ENCODE measurements at regions not wholly inside any gene's neighbourhood (a gene's known extent, or its start where the extent isn't known, plus 50 kb on each side); places are given as distances from the start of the nearest gene placed in this dataset.

DNA sequence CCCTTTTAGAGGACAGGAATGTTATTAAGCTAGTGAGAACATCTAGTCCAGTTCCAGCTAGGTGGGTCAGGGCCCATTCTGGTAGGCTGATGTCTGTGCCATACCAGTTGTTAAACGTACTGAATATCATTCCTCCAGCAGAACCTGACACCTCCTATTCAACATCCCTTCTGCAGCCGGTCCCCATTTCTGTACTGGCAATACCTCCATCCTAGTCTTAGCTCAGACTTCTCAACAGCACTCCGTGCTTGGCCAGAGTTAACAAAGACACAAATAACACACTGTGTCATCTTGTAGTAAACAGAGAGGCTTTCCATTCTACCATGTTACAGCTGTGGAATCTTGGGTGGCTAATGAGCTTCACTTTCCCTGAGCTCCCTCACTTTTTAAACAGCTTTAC is 94.3 kb upstream of the PDE3A start:
- Mint-ChIP-seq H3K27me3 (ENCODE audit: insufficient read depth, unreplicated experiment) (no peaks in the 10 kb centered on the region), H3K27ac (ENCODE audit: unreplicated experiment) (no peak overlapping the region), H3K36me3 (ENCODE audit: insufficient read depth, unreplicated experiment) (no peaks in the 10 kb centered on the region), H3K4me3 (ENCODE audit: unreplicated experiment) (no peak overlapping the region), H3K9me3 (ENCODE audit: unreplicated experiment) (no peaks in the 10 kb centered on the region), H3K4me1 (ENCODE audit: low read depth, unreplicated experiment) (no peaks in the 10 kb centered on the region)
- H3K4me3 ChIP-seq (ENCODE audit: low read depth, low read length) = no peak overlapping the region
- ChIA-PET POLR2A (no interaction called here), CTCF (no interaction called here)
- no peaks in the 10 kb centered on the region for H3K27me3 ChIP-seq (replicated peaks; ENCODE audit: control insufficient read depth, insufficient read depth, low read length)
- no peaks in the 10 kb centered on the region for H3K36me3 ChIP-seq (ENCODE audit: control insufficient read depth, insufficient read depth, low read length)
- no peak for DNase-seq
- TF ChIP-seq, protein P1, sequence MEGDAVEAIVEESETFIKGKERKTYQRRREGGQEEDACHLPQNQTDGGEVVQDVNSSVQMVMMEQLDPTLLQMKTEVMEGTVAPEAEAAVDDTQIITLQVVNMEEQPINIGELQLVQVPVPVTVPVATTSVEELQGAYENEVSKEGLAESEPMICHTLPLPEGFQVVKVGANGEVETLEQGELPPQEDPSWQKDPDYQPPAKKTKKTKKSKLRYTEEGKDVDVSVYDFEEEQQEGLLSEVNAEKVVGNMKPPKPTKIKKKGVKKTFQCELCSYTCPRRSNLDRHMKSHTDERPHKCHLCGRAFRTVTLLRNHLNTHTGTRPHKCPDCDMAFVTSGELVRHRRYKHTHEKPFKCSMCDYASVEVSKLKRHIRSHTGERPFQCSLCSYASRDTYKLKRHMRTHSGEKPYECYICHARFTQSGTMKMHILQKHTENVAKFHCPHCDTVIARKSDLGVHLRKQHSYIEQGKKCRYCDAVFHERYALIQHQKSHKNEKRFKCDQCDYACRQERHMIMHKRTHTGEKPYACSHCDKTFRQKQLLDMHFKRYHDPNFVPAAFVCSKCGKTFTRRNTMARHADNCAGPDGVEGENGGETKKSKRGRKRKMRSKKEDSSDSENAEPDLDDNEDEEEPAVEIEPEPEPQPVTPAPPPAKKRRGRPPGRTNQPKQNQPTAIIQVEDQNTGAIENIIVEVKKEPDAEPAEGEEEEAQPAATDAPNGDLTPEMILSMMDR (IDR thresholded peaks at IDR 0.05; ENCODE audit: insufficient read depth in 1 of 2, low read depth in 1 of 2, low read length in 1 of 2, severe bottlenecking in 1 of 2, unreplicated experiment in 1 of 2) = no peak
- intact Hi-C loops (cut with micrococcal nuclease; ENCODE audit: unreplicated experiment) = no loop called here
- H3K4me1 ChIP-seq = no peaks in the 10 kb centered on the region
- BruUV-seq (replicated peaks) = no TSS peak
- no peaks in the 10 kb centered on the region for H3K9me3 ChIP-seq

DNA sequence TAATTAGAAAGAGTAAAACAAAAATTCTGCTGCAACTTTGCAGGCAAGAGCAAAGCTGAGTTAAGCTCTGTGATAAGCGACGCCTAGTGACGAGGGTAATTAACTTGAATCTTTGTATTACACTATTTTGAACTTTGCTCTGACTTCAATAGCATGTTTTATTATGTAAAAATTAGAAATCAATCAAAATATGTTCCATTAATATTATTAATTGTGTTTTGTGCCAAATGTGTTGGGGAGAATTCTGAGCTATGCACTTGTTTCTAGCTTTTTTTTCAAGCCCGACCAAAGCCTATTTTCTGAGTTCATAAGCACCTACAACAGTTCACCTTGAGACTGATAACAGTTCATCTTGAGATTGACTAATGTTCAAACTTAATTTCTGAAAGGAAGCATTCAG is 90.1 kb upstream of the PDE3A start:
- H3K4me3 ChIP-seq (ENCODE audit: low read depth, low read length) = no peak overlapping the region
- H3K9me3 ChIP-seq = no peaks in the 10 kb centered on the region
- Mint-ChIP-seq H3K27me3 (ENCODE audit: insufficient read depth, unreplicated experiment) (no peaks in the 10 kb centered on the region), H3K4me3 (ENCODE audit: unreplicated experiment) (no peak overlapping the region), H3K36me3 (ENCODE audit: insufficient read depth, unreplicated experiment) (no peaks in the 10 kb centered on the region), H3K27ac (ENCODE audit: unreplicated experiment) (no peak overlapping the region), H3K4me1 (ENCODE audit: low read depth, unreplicated experiment) (no peaks in the 10 kb centered on the region), H3K9me3 (ENCODE audit: unreplicated experiment) (no peaks in the 10 kb centered on the region)
- H3K27me3 ChIP-seq (replicated peaks; ENCODE audit: control insufficient read depth, insufficient read depth, low read length) = no peaks in the 10 kb centered on the region
- BruUV-seq (replicated peaks) = no TSS peak
- TF ChIP-seq, protein P1 (IDR thresholded peaks at IDR 0.05; ENCODE audit: insufficient read depth in 1 of 2, low read depth in 1 of 2, low read length in 1 of 2, severe bottlenecking in 1 of 2, unreplicated experiment in 1 of 2) = no peak
- CTCF ChIA-PET = no interaction called here
- H3K4me1 ChIP-seq = no peaks in the 10 kb centered on the region
- DNase-seq = no peak
- H3K36me3 ChIP-seq (ENCODE audit: control insufficient read depth, insufficient read depth, low read length) = no peaks in the 10 kb centered on the region
- POLR2A ChIA-PET = no interaction called here
- intact Hi-C loops (cut with micrococcal nuclease; ENCODE audit: unreplicated experiment) = no loop called here

DNA sequence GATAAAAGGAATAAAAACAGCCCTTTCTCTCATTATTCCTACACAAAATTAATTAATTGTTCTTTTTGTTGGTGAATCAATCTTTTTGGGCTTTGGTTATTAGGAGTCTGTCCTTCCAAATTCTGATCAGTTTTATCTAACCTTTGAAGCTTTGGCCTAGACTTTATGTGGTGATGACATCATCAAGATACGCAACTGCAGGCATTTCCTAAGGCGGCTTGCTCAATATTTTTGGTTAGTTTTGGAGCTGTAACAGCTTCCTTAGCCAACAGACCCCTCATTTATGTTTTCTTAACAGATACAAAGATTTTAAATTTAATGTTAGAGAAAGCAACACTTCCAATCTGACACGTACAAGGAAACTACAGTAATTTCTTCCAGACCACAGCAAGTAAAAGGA is 87.8 kb upstream of the PDE3A start:
- intact Hi-C loops (cut with micrococcal nuclease; ENCODE audit: unreplicated experiment) = no loop called here
- H3K9me3 ChIP-seq = no peaks in the 10 kb centered on the region
- H3K4me1 ChIP-seq = no peaks in the 10 kb centered on the region
- Mint-ChIP-seq H3K9me3 (ENCODE audit: unreplicated experiment) (no peaks in the 10 kb centered on the region), H3K36me3 (ENCODE audit: insufficient read depth, unreplicated experiment) (no peaks in the 10 kb centered on the region), H3K27me3 (ENCODE audit: insufficient read depth, unreplicated experiment) (no peaks in the 10 kb centered on the region), H3K4me1 (ENCODE audit: low read depth, unreplicated experiment) (no peaks in the 10 kb centered on the region), H3K4me3 (ENCODE audit: unreplicated experiment) (no peak overlapping the region), H3K27ac (ENCODE audit: unreplicated experiment) (no peak overlapping the region)
- no peak for DNase-seq
- H3K36me3 ChIP-seq (ENCODE audit: control insufficient read depth, insufficient read depth, low read length) = no peaks in the 10 kb centered on the region
- H3K27me3 ChIP-seq (replicated peaks; ENCODE audit: control insufficient read depth, insufficient read depth, low read length) = no peaks in the 10 kb centered on the region
- TF ChIP-seq, protein P1 (IDR thresholded peaks at IDR 0.05; ENCODE audit: insufficient read depth in 1 of 2, low read depth in 1 of 2, low read length in 1 of 2, severe bottlenecking in 1 of 2, unreplicated experiment in 1 of 2) = no peak
- CTCF ChIA-PET = no interaction called here
- POLR2A ChIA-PET = no interaction called here
- H3K4me3 ChIP-seq (ENCODE audit: low read depth, low read length) = no peak overlapping the region
- no TSS peak for BruUV-seq (replicated peaks)
